IMR-90 (cell line): ENCODE measurements at regions not wholly inside any gene's neighbourhood (a gene's known extent, or its start where the extent isn't known, plus 50 kb on each side); places are given as distances from the start of the nearest gene placed in this dataset.

Experiments used
- ATAC-seq: fragments of 200-7000 bp; cut with Tn5 transposase; 2 replicates; pipeline ENCODE4 v1.9.1; 2020; ENCODE audit warnings: low read depth, mild to moderate bottlenecking, moderate library complexity
- BruUV-seq: library from RNA; stranded (reverse); fragments of 400-500 nt; replicated peaks from 2 replicates; lab custom pipeline; 2021; lab: Mats Ljungman, UMichigan
- CTCF ChIA-PET: fragments of 300-600 bp; formaldehyde crosslinking; extraction: SDS; loops from one replicate; lab custom pipeline; 2021; ENCODE audit warnings: antibody characterized with exemption; lab: Yijun Ruan, JAX
- POLR2A ChIA-PET: fragments of 300-600 bp; sonication (Branson Sonifier 250); formaldehyde crosslinking; loops from one replicate; lab custom pipeline; 2022; ENCODE audit warnings: antibody characterized with exemption; ENCODE audit not compliant: unreplicated experiment; lab: Charles Lee
- DNase-seq: peaks from one replicate; pipeline ENCODE4 v3.0.0; 2013
- H2AFZ ChIP-seq: replicated peaks from 2 replicates; pipeline ENCODE3; 2013; ENCODE audit warnings: low read length, mild to moderate bottlenecking; ENCODE audit not compliant: poor library complexity
- H2AK5ac ChIP-seq: 2 replicates; pipeline ENCODE4 v1.6.1; 2013; ENCODE audit warnings: low read depth, low read length, inconsistent platforms
- H2AK9ac ChIP-seq: replicated peaks from 2 replicates; pipeline ENCODE3; 2013; ENCODE audit warnings: mild to moderate bottlenecking, low read depth, low read length, moderate library complexity; ENCODE audit not compliant: poor library complexity
- H2BK120ac ChIP-seq: 2 replicates; pipeline ENCODE4 v1.6.1; 2013; ENCODE audit warnings: low read depth, low read length, inconsistent platforms
- H2BK15ac ChIP-seq: 3 replicates; pipeline ENCODE4 v1.6.1; 2013; ENCODE audit warnings: low read depth, low read length, inconsistent platforms
- H2BK20ac ChIP-seq: 2 replicates; pipeline ENCODE4 v1.6.1; 2013; ENCODE audit warnings: low read depth, mild to moderate bottlenecking, inconsistent platforms, low read length, moderate library complexity
- H2BK5ac ChIP-seq: 2 replicates; pipeline ENCODE4 v1.6.1; 2013; ENCODE audit warnings: mild to moderate bottlenecking, low read depth, low read length, inconsistent platforms; ENCODE audit not compliant: poor library complexity, severe bottlenecking
- H3K14ac ChIP-seq: replicated peaks from 2 replicates; pipeline ENCODE4 v1.6.1; 2013; ENCODE audit warnings: low read depth, low read length, inconsistent platforms
- H3K18ac ChIP-seq: 2 replicates; pipeline ENCODE4 v1.6.1; 2013; ENCODE audit warnings: low read depth, low read length, control low read depth
- H3K23ac ChIP-seq: 2 replicates; pipeline ENCODE4 v1.6.1; 2013; ENCODE audit warnings: low read depth, low read length, inconsistent platforms
- H3K27ac ChIP-seq: 2 replicates; pipeline ENCODE4 v1.5.1; 2013; ENCODE audit warnings: mild to moderate bottlenecking, control low read depth, low read length; ENCODE audit not compliant: insufficient read depth
- H3K27me3 ChIP-seq: 2 replicates; pipeline ENCODE4 v1.6.1; 2013; ENCODE audit warnings: low read length; ENCODE audit not compliant: control insufficient read depth, insufficient read depth
- H3K36me3 ChIP-seq: 2 replicates; pipeline ENCODE4 v1.6.1; 2013; ENCODE audit warnings: low read length, mixed read lengths; ENCODE audit not compliant: control insufficient read depth, insufficient read depth
- H3K4ac ChIP-seq: 2 replicates; pipeline ENCODE4 v1.6.1; 2013; ENCODE audit warnings: low read depth, low read length, inconsistent platforms
- H3K4me1 ChIP-seq: 2 replicates; pipeline ENCODE4 v1.6.1; 2013; ENCODE audit warnings: low read length, mixed read lengths; ENCODE audit not compliant: control insufficient read depth, insufficient read depth
- H3K4me2 ChIP-seq: 2 replicates; pipeline ENCODE4 v1.6.1; 2013; ENCODE audit warnings: low read depth, mild to moderate bottlenecking, control low read depth, low read length, moderate library complexity
- H3K4me3 ChIP-seq: 2 replicates; pipeline ENCODE4 v1.5.1; 2013; ENCODE audit warnings: low read depth, mild to moderate bottlenecking, control low read depth, low read length, moderate library complexity; ENCODE audit not compliant: insufficient read depth
- H3K56ac ChIP-seq: 2 replicates; pipeline ENCODE4 v1.6.1; 2013; ENCODE audit warnings: low read length, inconsistent platforms; ENCODE audit not compliant: insufficient read depth; ENCODE audit errors: extremely low read depth
- H3K79me1 ChIP-seq, 2 experiments: 2 replicates each; pipeline ENCODE4 v1.6.1; 2013; ENCODE audit warnings: low read length in 2 of 2, inconsistent platforms in 1 of 2, low read depth in 1 of 2
- H3K9ac ChIP-seq: 2 replicates; pipeline ENCODE4 v1.6.1; 2013; ENCODE audit warnings: low read depth, low read length, control low read depth
- H3K9me1 ChIP-seq: 2 replicates; pipeline ENCODE4 v1.6.1; 2013; ENCODE audit warnings: low read length, inconsistent platforms; ENCODE audit not compliant: insufficient read depth
- H3K9me3 ChIP-seq: 2 replicates; pipeline ENCODE4 v1.6.1; 2013; ENCODE audit warnings: low read length; ENCODE audit not compliant: control insufficient read depth, insufficient read depth
- H4K20me1 ChIP-seq: 2 replicates; pipeline ENCODE4 v1.6.1; 2013; ENCODE audit warnings: low read length, inconsistent platforms; ENCODE audit not compliant: insufficient read depth
- H4K5ac ChIP-seq: 2 replicates; pipeline ENCODE4 v1.6.1; 2013; ENCODE audit warnings: mild to moderate bottlenecking, low read depth, low read length, control low read depth
- H4K8ac ChIP-seq, 2 experiments: 2 replicates each; pipeline ENCODE4 v1.6.1; 2013; ENCODE audit warnings: low read depth in 2 of 2, low read length in 2 of 2, control low read depth in 1 of 2, inconsistent platforms in 1 of 2
- H4K91ac ChIP-seq: 2 replicates; pipeline ENCODE4 v1.6.1; 2013; ENCODE audit warnings: low read depth, low read length, inconsistent platforms; ENCODE audit not compliant: insufficient read depth
- BHLHE40 ChIP-seq: fragments of 150-350 bp; IDR thresholded peaks from 2 replicates; pipeline ENCODE4 v1.6.1; 2016; ENCODE audit warnings: mild to moderate bottlenecking, low read depth, low read length
- CEBPB ChIP-seq: IDR thresholded peaks from 2 replicates; pipeline ENCODE4 v1.6.1; 2012; ENCODE audit warnings: low read depth, low read length, improper control_type of control experiment
- CHD1 ChIP-seq: IDR thresholded peaks from 2 replicates; pipeline ENCODE4 v1.6.1; 2012; ENCODE audit warnings: low read depth, low read length, improper control_type of control experiment
- FOS ChIP-seq: fragments of 150-350 bp; IDR thresholded peaks from 2 replicates; pipeline ENCODE4 v1.6.1; 2016; ENCODE audit warnings: low read depth, low read length
- MAFK ChIP-seq: IDR thresholded peaks from 2 replicates; pipeline ENCODE4 v1.6.1; 2012; ENCODE audit warnings: low read depth, low read length, improper control_type of control experiment
- MAZ ChIP-seq: IDR thresholded peaks from 2 replicates; pipeline ENCODE4 v1.6.1; 2012; ENCODE audit warnings: low read depth, mild to moderate bottlenecking, low read length, improper control_type of control experiment, moderate library complexity, borderline replicate concordance
- MXI1 ChIP-seq: IDR thresholded peaks from 2 replicates; pipeline ENCODE4 v1.6.1; 2012; ENCODE audit warnings: low read depth, mild to moderate bottlenecking, low read length, moderate library complexity, borderline replicate concordance
- NFE2L2 ChIP-seq: fragments of 150-350 bp; IDR thresholded peaks from 2 replicates; pipeline ENCODE4 v1.6.1; 2016; ENCODE audit warnings: low read depth, mild to moderate bottlenecking, low read length
- POLR2A ChIP-seq: IDR thresholded peaks from 2 replicates; pipeline ENCODE4 v1.6.1; 2012; ENCODE audit warnings: mild to moderate bottlenecking, low read depth, low read length
- RAD21 ChIP-seq: IDR thresholded peaks from 2 replicates; pipeline ENCODE4 v1.6.1; 2012; ENCODE audit warnings: low read length, improper control_type of control experiment
- RCOR1 ChIP-seq: IDR thresholded peaks from 2 replicates; pipeline ENCODE4 v1.6.1; 2012; ENCODE audit warnings: mild to moderate bottlenecking, low read length, improper control_type of control experiment; ENCODE audit not compliant: insufficient replicate concordance
- RFX5 ChIP-seq: IDR thresholded peaks from 2 replicates; pipeline ENCODE4 v1.8.0; 2012; ENCODE audit warnings: low read depth, mild to moderate bottlenecking, low read length, moderate library complexity
- SMC3 ChIP-seq: fragments of 150-350 bp; IDR thresholded peaks from 2 replicates; pipeline ENCODE4 v1.6.1; 2016; ENCODE audit warnings: low read depth, mild to moderate bottlenecking, antibody characterized with exemption, low read length, moderate library complexity
- WGBS, 2 experiments: methylation state at CpG; one replicate each; pipeline versions ENCODE4 v1.1.5 to v1.1.7; 2013; ENCODE audit warnings: missing lambda C conversion rate in 2 of 2; ENCODE audit not compliant: insufficient read length in 1 of 2; ENCODE audit errors: extremely low coverage in 2 of 2; 5-methylcytosine and 5-hydroxymethylcytosine counted together
- dilution Hi-C: fragments of 300-500 bp; cut with HindIII; formaldehyde crosslinking; loops from one replicate; pipeline ENCODE4 v1.14.3; 2018; ENCODE audit warnings: low sequenced_read_pairs; ENCODE audit not compliant: unreplicated experiment
- in situ Hi-C: fragments of 300-500 bp; cut with MboI; formaldehyde crosslinking; loops from 3 replicates; pipeline ENCODE4 v1.14.3; 2019; ENCODE audit warnings: low sequenced_read_pairs, inconsistent platforms, mixed read lengths
- intact Hi-C: fragments of 100-400 bp; cut with micrococcal nuclease; formaldehyde crosslinking; loops from 2 replicates; pipeline ENCODE4 v1.10.0; 2022
- TF ChIP-seq, protein P1 (sequence below): fragments of 150-350 bp; IDR thresholded peaks from 2 replicates; pipeline ENCODE4 v1.6.1; 2017; ENCODE audit warnings: mild to moderate bottlenecking, antibody characterized with exemption, low read length, low read depth
- TF ChIP-seq, protein P2 (sequence below): fragments of 150-350 bp; IDR thresholded peaks from 2 replicates; pipeline ENCODE4 v1.6.1; 2016; ENCODE audit warnings: low read depth, mild to moderate bottlenecking, low read length, moderate library complexity, borderline replicate concordance
- TF ChIP-seq, protein P3 (sequence below): conservative IDR thresholded peaks from 2 replicates; pipeline ENCODE4 v1.5.1; 2012; ENCODE audit warnings: mild to moderate bottlenecking, low read depth, low read length, improper control_type of control experiment

DNA sequence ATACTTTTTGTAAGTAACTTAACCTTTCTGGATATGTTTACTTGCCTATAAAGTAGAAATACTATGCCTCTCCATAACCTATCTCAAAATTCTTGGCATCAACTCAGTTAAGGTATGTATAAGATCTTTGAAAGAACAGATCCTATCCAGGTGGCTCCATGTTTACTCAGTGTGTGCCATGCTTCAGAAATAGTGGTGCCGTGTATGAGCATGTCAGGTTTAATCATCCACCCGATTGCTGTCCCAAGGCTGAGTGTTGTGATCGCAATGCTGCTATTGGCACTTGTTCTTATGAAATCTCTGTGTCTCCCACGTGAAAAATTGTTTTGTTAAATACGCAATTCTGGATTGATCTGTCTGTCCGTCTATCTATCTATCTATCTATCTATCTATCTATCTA lies 85.9 kb upstream of the SNX19 start:
- H4K8ac ChIP-seq = peak overlapping the region in 1 of 2 experiments; percentile 51; a peak in 3 of 4 replicates
- H2BK20ac ChIP-seq = peak overlapping the region; percentile 92
- H3K4me1 ChIP-seq = peaks cover 6% of the 10 kb centered on the region
- H4K20me1 ChIP-seq = no peaks in the 10 kb centered on the region
- no peak for DNase-seq
- peak overlapping the region; percentile 71 for H3K18ac ChIP-seq
- POLR2A ChIA-PET = no interaction called here
- H4K5ac ChIP-seq = peak overlapping the region; percentile 18
- no peaks in the 10 kb centered on the region for H3K27me3 ChIP-seq
- no peak for ATAC-seq
- 100% methylated on average over 1 of the region's 6 CpGs; no CpG with 5 or more reads in 1 of the 2 experiments for WGBS, 2 experiments
- H2BK120ac ChIP-seq = peak overlapping the region; percentile 98
- no peaks in the 10 kb centered on the region for H3K79me1 ChIP-seq
- no peak overlapping the region for H3K27ac ChIP-seq
- H3K4me3 ChIP-seq = no peak overlapping the region
- no peak for TF ChIP-seq RFX5
- no peak for TF ChIP-seq BHLHE40
- TF ChIP-seq FOS = no peak
- TF ChIP-seq, protein P1, sequence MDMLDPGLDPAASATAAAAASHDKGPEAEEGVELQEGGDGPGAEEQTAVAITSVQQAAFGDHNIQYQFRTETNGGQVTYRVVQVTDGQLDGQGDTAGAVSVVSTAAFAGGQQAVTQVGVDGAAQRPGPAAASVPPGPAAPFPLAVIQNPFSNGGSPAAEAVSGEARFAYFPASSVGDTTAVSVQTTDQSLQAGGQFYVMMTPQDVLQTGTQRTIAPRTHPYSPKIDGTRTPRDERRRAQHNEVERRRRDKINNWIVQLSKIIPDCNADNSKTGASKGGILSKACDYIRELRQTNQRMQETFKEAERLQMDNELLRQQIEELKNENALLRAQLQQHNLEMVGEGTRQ = no peak
- no peak for TF ChIP-seq NFE2L2
- TF ChIP-seq POLR2A = no peak
- no peak for TF ChIP-seq MAFK
- no peak for TF ChIP-seq CHD1
- no peak for TF ChIP-seq MAZ
- no peak for TF ChIP-seq RCOR1
- TF ChIP-seq RAD21 = no peak
- TF ChIP-seq, protein P2, sequence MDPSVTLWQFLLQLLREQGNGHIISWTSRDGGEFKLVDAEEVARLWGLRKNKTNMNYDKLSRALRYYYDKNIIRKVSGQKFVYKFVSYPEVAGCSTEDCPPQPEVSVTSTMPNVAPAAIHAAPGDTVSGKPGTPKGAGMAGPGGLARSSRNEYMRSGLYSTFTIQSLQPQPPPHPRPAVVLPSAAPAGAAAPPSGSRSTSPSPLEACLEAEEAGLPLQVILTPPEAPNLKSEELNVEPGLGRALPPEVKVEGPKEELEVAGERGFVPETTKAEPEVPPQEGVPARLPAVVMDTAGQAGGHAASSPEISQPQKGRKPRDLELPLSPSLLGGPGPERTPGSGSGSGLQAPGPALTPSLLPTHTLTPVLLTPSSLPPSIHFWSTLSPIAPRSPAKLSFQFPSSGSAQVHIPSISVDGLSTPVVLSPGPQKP = no peak
- TF ChIP-seq CEBPB = no peak
- no peak for TF ChIP-seq SMC3
- no peak for TF ChIP-seq MXI1
- TF ChIP-seq, protein P3, sequence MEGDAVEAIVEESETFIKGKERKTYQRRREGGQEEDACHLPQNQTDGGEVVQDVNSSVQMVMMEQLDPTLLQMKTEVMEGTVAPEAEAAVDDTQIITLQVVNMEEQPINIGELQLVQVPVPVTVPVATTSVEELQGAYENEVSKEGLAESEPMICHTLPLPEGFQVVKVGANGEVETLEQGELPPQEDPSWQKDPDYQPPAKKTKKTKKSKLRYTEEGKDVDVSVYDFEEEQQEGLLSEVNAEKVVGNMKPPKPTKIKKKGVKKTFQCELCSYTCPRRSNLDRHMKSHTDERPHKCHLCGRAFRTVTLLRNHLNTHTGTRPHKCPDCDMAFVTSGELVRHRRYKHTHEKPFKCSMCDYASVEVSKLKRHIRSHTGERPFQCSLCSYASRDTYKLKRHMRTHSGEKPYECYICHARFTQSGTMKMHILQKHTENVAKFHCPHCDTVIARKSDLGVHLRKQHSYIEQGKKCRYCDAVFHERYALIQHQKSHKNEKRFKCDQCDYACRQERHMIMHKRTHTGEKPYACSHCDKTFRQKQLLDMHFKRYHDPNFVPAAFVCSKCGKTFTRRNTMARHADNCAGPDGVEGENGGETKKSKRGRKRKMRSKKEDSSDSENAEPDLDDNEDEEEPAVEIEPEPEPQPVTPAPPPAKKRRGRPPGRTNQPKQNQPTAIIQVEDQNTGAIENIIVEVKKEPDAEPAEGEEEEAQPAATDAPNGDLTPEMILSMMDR = no peak
- no peak overlapping the region for H3K9ac ChIP-seq
- H3K56ac ChIP-seq = no peak overlapping the region
- no peaks in the 10 kb centered on the region for H3K36me3 ChIP-seq
- in situ Hi-C loops (no loop called here), dilution Hi-C loops (no loop called here), intact Hi-C loops (no loop called here)
- peak overlapping the region; percentile 89 for H3K4ac ChIP-seq
- no peak overlapping the region for H2AK9ac ChIP-seq
- H2AK5ac ChIP-seq = peak overlapping the region; percentile 92
- H3K9me1 ChIP-seq = 0 out of 2 replicates have a peak, but pooled peaks cover 6% of the 10 kb centered on the region
- no peak overlapping the region for H3K4me2 ChIP-seq
- no TSS peak for BruUV-seq
- peak overlapping the region; percentile 92 for H2BK15ac ChIP-seq
- H3K14ac ChIP-seq = peak overlapping the region; percentile 48
- peak overlapping the region; percentile 22 for H2BK5ac ChIP-seq
- peak overlapping the region; percentile 18 for H3K23ac ChIP-seq
- H4K91ac ChIP-seq = peak overlapping the region; percentile 81
- no peaks in the 10 kb centered on the region for H3K9me3 ChIP-seq
- CTCF ChIA-PET = interaction anchor here (1.2 kb wide), 1 partner anchor 672 kb away, joined by 3 read pairs; no protein-coding TSS in a partner anchor
- no peak overlapping the region for H2AFZ ChIP-seq
